GM18519 (cell line): ENCODE measurements at regions not wholly inside any gene's neighbourhood (a gene's known extent, or its start where the extent isn't known, plus 50 kb on each side); places are given as distances from the start of the nearest gene placed in this dataset.

ENCODE experiments used
- ATAC-seq: cut with Tn5 transposase; IDR thresholded peaks from one replicate; pipeline ENCODE4 v1.9.1; 2021; ENCODE audit warnings: mild to moderate bottlenecking, moderate library complexity; ENCODE audit not compliant: unreplicated experiment, low FRiP score

GRCh38 chr1:219438386-219438785 is 174.5 kb downstream of the ZC3H11B start:
- no peak for ATAC-seq

GRCh38 chr1:219434923-219435297 is 178.0 kb downstream of the ZC3H11B start:
- ATAC-seq: no peak

- ATAC-seq: no peak
These were observed 178.5 kb downstream of the ZC3H11B start for GRCh38 chr1:219434285-219434922.

- no peak for ATAC-seq
These were observed 179.3 kb downstream of the ZC3H11B start for GRCh38 chr1:219433496-219434131.

DNA sequence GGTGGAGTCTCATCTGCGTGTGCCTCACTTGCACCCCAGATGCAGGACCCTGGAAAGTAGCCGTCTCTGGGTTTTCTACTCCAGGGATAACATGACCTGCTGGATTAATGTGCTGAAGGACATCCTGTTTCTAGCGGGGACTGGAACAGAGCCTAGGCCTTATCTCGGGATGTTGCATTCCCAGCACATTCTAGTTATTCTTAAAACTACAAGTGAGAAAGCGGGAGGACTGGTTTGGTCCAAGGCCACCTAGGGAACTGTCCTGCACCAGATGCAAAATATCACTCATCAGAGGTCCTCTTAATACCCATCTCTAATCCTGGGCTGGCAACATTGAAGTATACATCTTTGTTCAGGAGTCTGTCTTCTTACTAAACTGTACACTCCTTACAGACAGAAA is 179.9 kb downstream of the ZC3H11B start:
- ATAC-seq: no peak

GRCh38 chr1:219432191-219432606 is 180.7 kb downstream of the ZC3H11B start:
- ATAC-seq: no peak

- no peak for ATAC-seq
These were observed 182.5 kb downstream of the ZC3H11B start for GRCh38 chr1:219430419-219430818.

DNA sequence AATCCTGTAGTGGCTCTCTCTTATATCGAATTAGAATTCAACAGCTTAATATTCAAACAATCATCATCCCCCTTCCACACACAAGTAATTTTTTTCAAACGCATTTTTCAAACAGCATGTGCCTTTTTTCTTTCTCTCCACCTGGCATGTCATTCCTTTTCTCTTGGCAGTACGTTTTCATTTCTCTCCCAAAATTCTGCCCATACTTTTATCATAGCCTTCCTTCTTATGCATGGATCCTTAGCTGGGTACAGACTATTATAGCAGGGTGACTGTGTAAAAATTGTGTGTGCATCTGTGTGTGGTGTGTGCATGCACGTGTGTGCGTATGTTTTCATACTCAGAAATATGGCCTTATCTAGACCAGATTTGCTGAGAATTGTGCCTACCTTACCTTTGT is 184.3 kb downstream of the ZC3H11B start:
- ATAC-seq: no peak

DNA sequence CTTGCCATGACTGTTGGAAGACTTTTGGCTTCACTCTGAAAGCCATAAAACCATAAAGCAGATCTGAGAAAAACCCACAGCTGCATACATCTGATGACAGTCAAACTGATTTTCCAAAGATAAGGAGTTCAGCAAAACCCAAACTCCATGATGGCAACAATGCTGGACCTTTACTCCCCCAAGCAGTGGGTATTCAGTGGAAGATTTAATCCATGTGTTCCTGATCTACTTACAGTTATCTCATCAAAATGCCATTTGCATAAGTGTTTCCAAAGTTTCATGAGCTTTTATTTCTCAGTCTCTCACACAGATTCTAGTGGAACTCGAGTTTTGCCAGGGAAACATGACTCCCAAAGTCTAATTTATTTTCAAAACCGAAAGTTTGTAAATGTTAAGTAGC is 184.9 kb downstream of the ZC3H11B start:
- no peak for ATAC-seq

GRCh38 chr1:219427403-219427802 is 185.5 kb downstream of the ZC3H11B start:
- ATAC-seq: peak; percentile 74

- ATAC-seq: no peak
These were observed 189.9 kb downstream of the ZC3H11B start for GRCh38 chr1:219422811-219423598.

- no peak for ATAC-seq
These were observed 192.0 kb downstream of the ZC3H11B start for GRCh38 chr1:219420913-219421312.

DNA sequence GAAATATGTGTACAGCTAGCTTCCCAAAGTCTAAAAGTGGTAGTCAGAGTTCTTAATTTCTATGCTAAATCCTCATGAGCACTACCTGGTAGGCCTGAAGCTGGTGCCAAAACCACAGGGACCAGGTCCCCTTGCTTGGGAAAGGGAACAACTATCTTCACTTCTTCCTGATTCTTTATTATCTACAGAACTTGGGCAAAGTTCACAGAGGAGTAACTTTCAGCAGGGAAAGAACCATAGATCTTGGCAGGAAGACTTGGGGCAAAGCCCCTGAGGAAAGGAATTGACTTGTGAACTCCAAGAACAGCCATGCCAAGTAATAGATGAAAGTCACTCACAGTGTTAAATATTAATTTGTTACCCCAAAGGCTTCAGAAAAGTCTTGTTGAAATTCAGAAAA is 193.0 kb downstream of the ZC3H11B start:
- no peak for ATAC-seq

- no peak for ATAC-seq
These were observed 193.8 kb downstream of the ZC3H11B start for GRCh38 chr1:219419065-219419464.

GRCh38 chr1:219417610-219418009 is 195.3 kb downstream of the ZC3H11B start:
- ATAC-seq: no peak

- no peak for ATAC-seq
These were observed 196.2 kb downstream of the ZC3H11B start for GRCh38 chr1:219416598-219417238.

DNA sequence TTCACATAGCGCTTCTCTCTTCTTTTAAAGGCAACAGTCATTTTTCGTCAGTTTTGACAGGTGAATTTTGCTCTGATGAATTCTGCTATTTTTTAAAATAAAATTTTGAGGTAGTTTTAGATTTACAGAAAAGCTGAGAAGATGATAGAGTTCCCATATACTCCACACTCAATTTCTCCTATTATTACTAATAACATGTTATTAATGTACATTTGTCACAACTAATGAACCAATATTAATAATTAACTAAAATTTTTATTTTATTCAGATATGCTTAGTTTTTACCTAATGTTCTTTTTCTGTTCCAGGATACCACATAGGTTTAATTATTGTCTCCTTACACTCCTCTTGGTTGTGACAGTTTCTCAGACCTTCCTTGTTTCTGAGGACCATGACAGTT is 197.0 kb downstream of the ZC3H11B start:
- no peak for ATAC-seq

GRCh38 chr1:219415433-219415832 is 197.5 kb downstream of the ZC3H11B start:
- no peak for ATAC-seq

DNA sequence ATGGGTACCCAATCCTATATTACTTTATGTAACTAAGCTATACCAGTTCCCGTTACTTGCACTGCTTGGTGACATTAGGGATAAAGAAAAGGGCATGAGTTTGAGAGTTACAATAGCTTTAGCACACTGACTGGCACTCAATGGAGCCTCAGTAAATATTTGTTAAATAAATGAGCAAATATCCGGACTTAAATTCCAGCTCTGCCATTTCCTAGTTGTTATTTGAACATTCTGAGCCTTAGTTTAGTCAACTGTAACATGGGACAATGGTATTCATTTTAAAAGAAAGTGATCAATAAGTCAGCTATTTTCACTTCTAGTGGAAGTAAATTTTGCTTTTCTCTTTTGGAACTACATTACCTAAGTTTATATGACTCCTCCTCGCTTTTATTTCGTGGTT is 198.7 kb downstream of the ZC3H11B start:
- no peak for ATAC-seq

GRCh38 chr1:219413536-219413935 is 199.4 kb downstream of the ZC3H11B start:
- ATAC-seq: no peak

GRCh38 chr1:219412772-219413171 is 200.1 kb downstream of the ZC3H11B start:
- no peak for ATAC-seq
